IPS-18a (cell line): ENCODE measurements at regions not wholly inside any gene's neighbourhood (a gene's known extent, or its start where the extent isn't known, plus 50 kb on each side); places are given as distances from the start of the nearest gene placed in this dataset.

ENCODE experiments used
- H3K27ac ChIP-seq: one replicate; pipeline ENCODE4 v1.5.1; 2013; ENCODE audit warnings: low read length
- H3K27me3 ChIP-seq: one replicate; pipeline ENCODE4 v1.6.1; 2013; ENCODE audit warnings: mild to moderate bottlenecking, low read length; ENCODE audit not compliant: control insufficient read depth, insufficient read depth
- H3K36me3 ChIP-seq: one replicate; pipeline ENCODE4 v1.6.1; 2013; ENCODE audit warnings: low read depth, low read length; ENCODE audit not compliant: control insufficient read depth
- H3K4me1 ChIP-seq: one replicate; pipeline ENCODE4 v1.6.1; 2013; ENCODE audit warnings: low read depth, low read length; ENCODE audit not compliant: control insufficient read depth
- H3K4me3 ChIP-seq: one replicate; pipeline ENCODE4 v1.5.1; 2013; ENCODE audit warnings: low read length
- H3K9ac ChIP-seq: one replicate; pipeline ENCODE4 v1.6.1; 2013; ENCODE audit warnings: mild to moderate bottlenecking, low read length, moderate library complexity
- H3K9me3 ChIP-seq: one replicate; pipeline ENCODE4 v1.6.1; 2013; ENCODE audit warnings: low read depth, low read length; ENCODE audit not compliant: control insufficient read depth

GRCh38 chr18:28635530-28635929 lies 458.6 kb upstream of the CDH2 start:
- no peak overlapping the region for H3K27ac ChIP-seq
- no peaks in the 10 kb centered on the region for H3K27me3 ChIP-seq
- no peaks in the 10 kb centered on the region for H3K36me3 ChIP-seq
- H3K4me3 ChIP-seq: no peak overlapping the region
- no peaks in the 10 kb centered on the region for H3K9me3 ChIP-seq
- no peaks in the 10 kb centered on the region for H3K4me1 ChIP-seq
- H3K9ac ChIP-seq: no peak overlapping the region

GRCh38 chr18:28626756-28627155 lies 449.8 kb upstream of the CDH2 start:
- H3K36me3 ChIP-seq: no peaks in the 10 kb centered on the region
- H3K9ac ChIP-seq: no peak overlapping the region
- H3K4me1 ChIP-seq: no peaks in the 10 kb centered on the region
- no peaks in the 10 kb centered on the region for H3K27me3 ChIP-seq
- H3K9me3 ChIP-seq: no peaks in the 10 kb centered on the region
- H3K4me3 ChIP-seq: no peak overlapping the region
- H3K27ac ChIP-seq: no peak overlapping the region

DNA sequence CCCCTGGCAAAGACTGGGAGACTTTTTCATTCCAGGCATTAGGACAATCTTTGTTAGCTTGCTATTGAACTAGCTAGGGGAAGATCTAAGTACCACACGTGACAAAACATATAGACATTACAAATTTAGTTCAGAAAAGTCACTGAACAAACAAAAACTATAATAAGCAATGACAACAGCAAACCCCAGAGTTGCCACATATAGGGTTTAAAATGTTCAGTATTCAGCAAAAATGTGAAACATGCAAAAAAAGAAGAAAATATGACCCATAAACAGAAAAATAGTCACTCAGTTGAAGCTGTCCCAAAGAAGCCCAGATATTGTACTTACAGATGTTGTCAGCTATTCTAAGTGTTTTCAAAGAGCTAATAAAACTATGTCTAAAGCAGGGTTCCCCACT lies 431.1 kb upstream of the CDH2 start:
- no peak overlapping the region for H3K27ac ChIP-seq
- H3K9me3 ChIP-seq: no peaks in the 10 kb centered on the region
- H3K27me3 ChIP-seq: no peaks in the 10 kb centered on the region
- H3K4me3 ChIP-seq: no peak overlapping the region
- no peak overlapping the region for H3K9ac ChIP-seq
- H3K4me1 ChIP-seq: no peaks in the 10 kb centered on the region
- no peaks in the 10 kb centered on the region for H3K36me3 ChIP-seq

GRCh38 chr18:28606686-28607085 lies 429.8 kb upstream of the CDH2 start:
- H3K9ac ChIP-seq: no peak overlapping the region
- no peak overlapping the region for H3K4me3 ChIP-seq
- no peaks in the 10 kb centered on the region for H3K27me3 ChIP-seq
- H3K4me1 ChIP-seq: no peaks in the 10 kb centered on the region
- no peaks in the 10 kb centered on the region for H3K36me3 ChIP-seq
- H3K9me3 ChIP-seq: no peaks in the 10 kb centered on the region
- no peak overlapping the region for H3K27ac ChIP-seq

DNA sequence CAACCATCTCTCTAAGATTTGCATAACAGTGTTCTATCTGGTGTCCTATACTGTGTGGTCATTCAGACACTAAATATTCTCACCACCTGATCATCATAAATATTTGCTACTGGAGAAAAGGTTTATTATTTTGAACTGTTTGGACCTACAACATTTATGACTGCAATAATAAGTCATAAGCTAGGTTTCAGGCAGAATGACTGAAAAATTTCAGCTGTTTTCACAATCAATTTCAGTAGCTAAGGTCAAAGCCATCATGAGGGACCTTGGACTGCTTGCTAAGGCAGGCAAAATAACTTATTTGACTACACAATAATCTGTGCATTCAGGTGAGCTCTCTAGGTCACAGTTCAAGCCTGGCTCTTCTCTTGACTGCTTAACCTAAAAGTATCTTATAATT lies 425.5 kb upstream of the CDH2 start:
- Histone ChIP-seq H3K9me3 (no peaks in the 10 kb centered on the region), H3K4me1 (no peaks in the 10 kb centered on the region), H3K36me3 (no peaks in the 10 kb centered on the region), H3K4me3 (no peak overlapping the region), H3K9ac (no peak overlapping the region), H3K27me3 (no peaks in the 10 kb centered on the region), H3K27ac (no peak overlapping the region)

DNA sequence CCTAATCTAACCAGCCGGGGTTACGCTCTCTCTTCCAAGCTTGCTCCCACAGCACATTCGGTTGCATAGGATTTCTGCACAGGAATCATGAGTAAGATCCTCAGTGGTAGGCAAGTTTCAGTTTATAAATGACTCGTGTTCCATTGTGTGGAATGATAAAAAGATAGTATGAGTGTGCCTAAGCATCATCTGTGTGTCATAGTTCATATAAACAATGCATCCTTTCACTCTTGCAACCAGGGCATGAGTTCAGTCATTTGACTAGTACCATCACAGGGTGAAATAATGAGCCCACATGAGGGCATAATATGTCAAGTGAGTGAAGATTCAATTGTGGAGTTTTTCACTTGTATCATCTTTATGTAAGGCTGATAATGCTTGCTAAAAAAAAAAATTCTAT lies 417.1 kb upstream of the CDH2 start:
- Histone ChIP-seq H3K9ac (no peak overlapping the region), H3K27ac (no peak overlapping the region), H3K27me3 (no peaks in the 10 kb centered on the region), H3K4me1 (no peaks in the 10 kb centered on the region), H3K9me3 (no peaks in the 10 kb centered on the region), H3K4me3 (no peak overlapping the region), H3K36me3 (no peaks in the 10 kb centered on the region)

GRCh38 chr18:28588884-28589549 lies 412.1 kb upstream of the CDH2 start:
- no peaks in the 10 kb centered on the region for H3K36me3 ChIP-seq
- H3K9me3 ChIP-seq: no peaks in the 10 kb centered on the region
- H3K27ac ChIP-seq: no peak overlapping the region
- no peak overlapping the region for H3K9ac ChIP-seq
- no peaks in the 10 kb centered on the region for H3K4me1 ChIP-seq
- no peaks in the 10 kb centered on the region for H3K27me3 ChIP-seq
- no peak overlapping the region for H3K4me3 ChIP-seq

DNA sequence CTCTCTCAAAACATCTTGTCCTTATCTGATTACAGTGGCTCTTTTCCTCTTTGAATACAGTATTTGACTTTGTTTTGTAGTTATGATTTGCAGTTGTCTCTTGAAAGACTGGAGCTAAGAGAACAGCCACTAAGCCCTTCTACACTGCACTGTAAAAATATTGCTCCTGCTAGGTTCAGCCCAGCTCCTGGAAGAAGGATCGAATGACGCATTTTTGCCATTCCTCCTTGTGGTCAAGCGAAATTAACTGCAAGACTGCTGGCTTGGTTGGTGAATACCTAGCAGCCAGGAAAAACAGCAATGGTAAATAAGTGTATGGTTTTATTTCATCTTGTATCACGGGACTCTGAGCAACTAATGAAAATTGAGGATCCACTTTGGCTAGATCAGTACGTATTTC lies 407.8 kb upstream of the CDH2 start:
- Histone ChIP-seq H3K27me3 (no peaks in the 10 kb centered on the region), H3K4me3 (no peak overlapping the region), H3K4me1 (peaks cover 13% of the 10 kb centered on the region), H3K36me3 (no peaks in the 10 kb centered on the region), H3K27ac (no peak overlapping the region), H3K9me3 (no peaks in the 10 kb centered on the region), H3K9ac (no peak overlapping the region)

DNA sequence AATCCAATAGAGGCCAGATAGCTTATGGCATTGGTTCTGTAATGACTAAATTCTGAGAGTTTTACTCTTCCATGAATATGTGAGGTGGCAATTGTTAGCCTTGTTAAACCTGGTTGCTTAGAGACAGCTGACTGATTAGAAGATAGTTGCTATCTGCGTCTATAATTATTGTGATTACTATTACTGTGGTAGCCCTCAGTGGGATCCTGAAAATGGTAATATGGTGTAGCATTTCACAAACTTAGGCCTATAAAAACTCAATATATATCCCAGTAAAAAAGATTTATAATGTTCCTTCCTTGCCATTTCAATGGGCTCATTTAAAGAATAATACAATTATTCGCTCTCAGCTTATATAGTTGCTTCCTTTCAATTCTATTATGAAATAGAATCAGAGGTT lies 405.8 kb upstream of the CDH2 start:
- Histone ChIP-seq H3K4me3 (no peak overlapping the region), H3K27me3 (no peaks in the 10 kb centered on the region), H3K9me3 (no peaks in the 10 kb centered on the region), H3K4me1 (peaks cover 13% of the 10 kb centered on the region), H3K9ac (no peak overlapping the region), H3K36me3 (no peaks in the 10 kb centered on the region), H3K27ac (no peak overlapping the region)

GRCh38 chr18:28581521-28582071 lies 404.7 kb upstream of the CDH2 start:
- Histone ChIP-seq H3K4me3 (no peak overlapping the region), H3K9me3 (no peaks in the 10 kb centered on the region), H3K27me3 (no peaks in the 10 kb centered on the region), H3K36me3 (no peaks in the 10 kb centered on the region), H3K9ac (no peak overlapping the region), H3K4me1 (peaks cover 13% of the 10 kb centered on the region), H3K27ac (no peak overlapping the region)

GRCh38 chr18:28576941-28577340 lies 400.0 kb upstream of the CDH2 start:
- no peaks in the 10 kb centered on the region for H3K36me3 ChIP-seq
- no peaks in the 10 kb centered on the region for H3K9me3 ChIP-seq
- no peak overlapping the region for H3K4me3 ChIP-seq
- H3K27ac ChIP-seq: no peak overlapping the region
- H3K4me1 ChIP-seq: peaks cover 12% of the 10 kb centered on the region
- no peak overlapping the region for H3K9ac ChIP-seq
- H3K27me3 ChIP-seq: no peaks in the 10 kb centered on the region

DNA sequence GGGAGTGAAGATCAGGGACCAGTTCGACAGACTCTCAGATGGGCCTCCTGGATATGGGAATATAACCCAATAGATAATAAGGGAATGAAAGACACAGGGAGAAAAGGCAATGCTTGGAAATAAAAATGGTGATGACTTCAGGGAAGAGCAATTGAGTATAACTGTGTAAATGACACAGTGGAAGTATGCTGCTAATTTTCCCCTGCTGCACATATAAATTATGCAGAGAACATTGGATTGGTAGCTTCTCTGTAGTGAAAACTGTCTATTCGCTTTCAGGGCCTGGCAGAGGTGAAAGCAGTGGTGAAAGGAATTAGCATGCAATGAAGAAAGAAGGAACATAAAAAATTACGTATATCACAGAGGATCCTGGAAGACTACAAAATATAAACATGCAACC lies 398.2 kb upstream of the CDH2 start:
- Histone ChIP-seq H3K9ac (no peak overlapping the region), H3K27me3 (no peaks in the 10 kb centered on the region), H3K4me3 (no peak overlapping the region), H3K36me3 (no peaks in the 10 kb centered on the region), H3K9me3 (no peaks in the 10 kb centered on the region), H3K4me1 (peaks cover 2% of the 10 kb centered on the region), H3K27ac (no peak overlapping the region)
